Cardiac muscle cell (in vitro differentiated cells and primary cell): ENCODE measurements at regions not wholly inside any gene's neighbourhood (a gene's known extent, or its start where the extent isn't known, plus 50 kb on each side); places are given as distances from the start of the nearest gene placed in this dataset.

Experiments
- DNase-seq, 2 donors: peaks; one replicate each; pipeline versions ENCODE4 v3.0.0 to v3.0.0-alpha.2; 2010 to 2017; ENCODE audit warnings: low read depth in 1 of 2, low spot score in 1 of 2
- H3K27ac ChIP-seq: fragments of 200-600 bp; sonication (generic); 2 replicates; pipeline ENCODE4 v1.5.1; 2016
- H3K27me3 ChIP-seq: fragments of 200-600 bp; sonication (generic); 2 replicates; pipeline ENCODE4 v1.6.0; 2016; ENCODE audit warnings: control low read depth
- H3K36me3 ChIP-seq: fragments of 200-600 bp; sonication (generic); 2 replicates; pipeline ENCODE4 v1.5.1; 2016; ENCODE audit warnings: control low read depth
- H3K4me1 ChIP-seq: fragments of 200-600 bp; sonication (generic); 2 replicates; pipeline ENCODE4 v1.8.1; 2017; ENCODE audit warnings: low read depth, mild to moderate bottlenecking, mixed run types
- H3K4me3 ChIP-seq: fragments of 200-600 bp; sonication (generic); 2 replicates; pipeline ENCODE4 v1.5.1; 2016; ENCODE audit warnings: mild to moderate bottlenecking
- H3K9me3 ChIP-seq: fragments of 200-600 bp; sonication (generic); 2 replicates; pipeline ENCODE4 v1.5.1; 2017; ENCODE audit warnings: low read depth, mild to moderate bottlenecking, control low read depth
- CTCF ChIP-seq: IDR thresholded peaks from 2 replicates; pipeline ENCODE4 v1.5.1; 2012; ENCODE audit warnings: low read depth, mild to moderate bottlenecking, low read length

GRCh38 chr5:111572561-111572960 lies 60.2 kb upstream of the STARD4 start:
- Histone ChIP-seq H3K36me3 (no peaks in the 10 kb centered on the region), H3K4me1 (no peaks in the 10 kb centered on the region), H3K27me3 (no peaks in the 10 kb centered on the region), H3K27ac (no peak overlapping the region), H3K4me3 (no peak overlapping the region), H3K9me3 (no peaks in the 10 kb centered on the region)
- TF ChIP-seq CTCF = no peak
- DNase-seq = no peak

- Histone ChIP-seq H3K36me3 (no peaks in the 10 kb centered on the region), H3K9me3 (no peaks in the 10 kb centered on the region), H3K4me3 (no peak overlapping the region), H3K27ac (no peak overlapping the region), H3K27me3 (no peaks in the 10 kb centered on the region), H3K4me1 (peaks cover 4% of the 10 kb centered on the region)
- no peak for TF ChIP-seq CTCF
- DNase-seq = peak; percentile 66 to 99
Observed at GRCh38 chr5:111563031-111563822, 50.9 kb upstream of the STARD4 start.

- no peak overlapping the region for H3K27ac ChIP-seq
Observed at GRCh38 chr5:111562561-111562960, 50.2 kb upstream of the STARD4 start.

More at GRCh38 chr5:111562561-111562960, 50.2 kb upstream of the STARD4 start:
- no peak overlapping the region for H3K4me3 ChIP-seq
- peak in 1 of 2 donors; percentile 28 for DNase-seq
- H3K4me1 ChIP-seq = peaks cover 4% of the 10 kb centered on the region
- no peak for TF ChIP-seq CTCF
- H3K36me3 ChIP-seq = no peaks in the 10 kb centered on the region
- no peaks in the 10 kb centered on the region for H3K9me3 ChIP-seq
- no peaks in the 10 kb centered on the region for H3K27me3 ChIP-seq
